A673 (cell line): ENCODE measurements at regions not wholly inside any gene's neighbourhood (a gene's known extent, or its start where the extent isn't known, plus 50 kb on each side); places are given as distances from the start of the nearest gene placed in this dataset.

Source experiments
- CTCF ChIP-seq: fragments of 300-800, 200-600 bp; sonication (generic); conservative IDR thresholded peaks from 2 replicates; pipeline ENCODE4 v1.5.1; 2017; ENCODE audit warnings: low read depth, mild to moderate bottlenecking, antibody characterized with exemption, low read length, moderate library complexity, mixed read lengths
- EZH2 ChIP-seq: fragments of 200-600 bp; sonication (generic); IDR thresholded peaks from 2 replicates; pipeline ENCODE4 v1.6.1; 2017; ENCODE audit warnings: borderline replicate concordance, low read depth, mild to moderate bottlenecking, mixed read lengths, antibody characterized with exemption, low read length; ENCODE audit not compliant: poor library complexity, severe bottlenecking

GRCh38 chr11:39571081-39571480 is 1888.4 kb downstream of the LRRC4C start:
- TF ChIP-seq CTCF: no peak
- TF ChIP-seq EZH2: no peak
